ENCODE measurements at regions not wholly inside any gene's neighbourhood (a gene's known extent, or its start where the extent isn't known, plus 50 kb on each side); places are given as distances from the start of the nearest gene placed in this dataset.

GRCh38 chr11:128214263-128214662 is 373.1 kb downstream of the ETS1 start:
- DNase-seq = no peak

GRCh38 chr11:128213461-128213860 is 373.9 kb downstream of the ETS1 start:
- DNase-seq = no peak

GRCh38 chr11:128212324-128212723 is 375.0 kb downstream of the ETS1 start:
- DNase-seq = no peak

GRCh38 chr11:128210148-128210940 is 377.0 kb downstream of the ETS1 start:
- peak; percentile 99 to 100 for DNase-seq

DNA sequence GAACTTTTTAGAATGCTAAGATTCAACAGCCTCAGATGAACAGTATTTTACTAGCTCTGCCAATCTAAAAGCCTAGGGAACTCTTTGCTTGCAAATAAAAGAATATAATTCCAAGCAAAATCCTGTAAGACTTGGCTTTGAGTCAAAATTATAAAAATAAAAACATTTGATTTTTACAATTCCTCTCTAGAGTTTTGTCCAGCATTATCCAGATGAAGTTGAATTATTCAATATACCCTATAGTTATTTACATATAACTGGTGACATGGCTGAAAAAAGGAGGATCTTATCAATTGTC is 378.3 kb downstream of the ETS1 start:
- DNase-seq = no peak

DNA sequence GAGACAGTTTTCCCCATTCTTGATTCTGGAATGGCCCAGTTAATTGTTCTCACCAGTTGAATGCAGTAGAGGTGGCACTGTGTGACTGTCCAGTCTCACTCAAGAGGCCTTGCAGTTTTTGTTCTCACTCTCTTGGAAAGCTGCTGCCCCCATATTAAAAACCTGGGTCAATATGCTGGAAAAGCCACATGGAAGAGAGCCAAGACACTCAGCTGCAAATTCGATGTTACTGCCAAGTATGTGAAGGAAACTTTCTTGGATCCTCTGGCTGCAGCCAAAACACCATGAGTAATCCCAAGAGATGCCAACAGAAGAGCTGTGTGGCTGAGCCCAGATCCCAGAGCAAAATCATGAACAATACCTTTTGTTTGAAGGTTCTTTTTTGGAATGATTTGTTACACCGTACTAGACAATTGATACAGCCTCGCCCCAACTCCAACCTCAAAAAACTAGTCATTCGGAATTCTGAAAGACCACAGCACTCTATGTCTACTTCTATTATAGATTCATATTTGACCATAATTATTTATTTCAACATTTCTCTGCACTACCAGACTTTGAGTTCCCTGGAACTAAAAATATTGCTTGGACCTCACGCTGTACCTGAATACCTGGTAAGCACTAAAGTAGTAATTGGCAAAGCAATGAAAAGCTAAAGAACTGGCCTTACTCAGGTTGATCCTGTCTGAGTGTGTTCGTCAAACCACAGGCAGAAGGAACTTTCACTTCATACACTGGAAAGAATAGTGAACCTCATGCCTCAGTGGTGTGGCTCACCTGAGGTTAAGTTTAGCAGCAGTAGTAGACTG is 378.8 kb downstream of the ETS1 start:
- DNase-seq = peak; percentile 60 to 86

DNA sequence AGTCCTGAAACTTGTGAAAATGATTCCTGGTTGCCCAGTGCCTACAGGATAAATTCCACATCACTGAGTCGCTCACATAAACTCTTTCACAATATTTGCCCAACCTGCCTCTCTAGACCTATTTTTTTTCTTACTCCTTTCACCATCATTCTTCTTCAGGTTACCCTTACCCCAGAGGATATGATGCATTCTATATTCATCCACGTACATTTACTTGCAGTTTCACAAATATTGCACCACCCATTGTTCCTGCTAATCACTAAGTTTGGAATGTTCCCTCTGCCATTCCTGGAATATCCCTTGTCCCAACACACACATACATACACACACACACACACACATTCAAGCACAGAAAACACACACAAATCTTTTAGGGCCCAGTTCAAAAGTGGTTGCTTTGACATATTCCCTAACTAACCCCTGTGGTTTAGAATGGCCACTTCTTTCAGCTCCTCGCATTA is 379.5 kb downstream of the ETS1 start:
- peak; percentile 95 to 99 for DNase-seq

- DNase-seq = no peak
These were observed 380.9 kb downstream of the ETS1 start for GRCh38 chr11:128206461-128206860.

DNA sequence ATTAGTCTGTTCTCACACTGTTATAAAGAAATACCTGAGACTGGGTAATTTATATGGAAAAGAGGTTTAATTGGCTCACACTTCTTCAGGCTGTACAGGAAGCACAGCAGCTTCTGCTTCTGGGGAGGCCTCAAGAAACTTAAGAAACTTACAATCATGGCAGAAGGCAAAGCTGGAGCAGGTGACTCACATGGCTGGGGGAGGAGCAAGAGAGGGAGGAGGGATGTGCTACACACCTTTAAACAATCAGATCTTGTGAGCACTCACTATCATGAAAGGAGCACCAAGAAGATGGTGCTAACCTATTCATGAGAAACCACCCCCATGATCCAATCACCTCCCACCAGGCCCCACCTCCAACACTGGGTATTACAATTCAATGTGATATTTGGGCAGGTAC is 381.6 kb downstream of the ETS1 start:
- DNase-seq = no peak

GRCh38 chr11:128204898-128205297 is 382.5 kb downstream of the ETS1 start:
- no peak for DNase-seq

GRCh38 chr11:128201801-128202200 is 385.6 kb downstream of the ETS1 start:
- DNase-seq = no peak

GRCh38 chr11:128201009-128201408 is 386.3 kb downstream of the ETS1 start:
- DNase-seq = no peak

- DNase-seq = no peak
These were observed 386.9 kb downstream of the ETS1 start for GRCh38 chr11:128200467-128200866.

- no peak for DNase-seq
These were observed 389.1 kb downstream of the ETS1 start for GRCh38 chr11:128198216-128198772.

- no peak for DNase-seq
These were observed 391.1 kb downstream of the ETS1 start for GRCh38 chr11:128196235-128196634.

GRCh38 chr11:128195756-128196155 is 391.6 kb downstream of the ETS1 start:
- no peak for DNase-seq

- DNase-seq = no peak
These were observed 392.2 kb downstream of the ETS1 start for GRCh38 chr11:128195057-128195751.

GRCh38 chr11:128194216-128194615 is 393.1 kb downstream of the ETS1 start:
- no peak for DNase-seq

GRCh38 chr11:128193615-128194014 is 393.7 kb downstream of the ETS1 start:
- DNase-seq = no peak

GRCh38 chr11:128190312-128190711 is 397.0 kb downstream of the ETS1 start:
- no peak for DNase-seq

DNA sequence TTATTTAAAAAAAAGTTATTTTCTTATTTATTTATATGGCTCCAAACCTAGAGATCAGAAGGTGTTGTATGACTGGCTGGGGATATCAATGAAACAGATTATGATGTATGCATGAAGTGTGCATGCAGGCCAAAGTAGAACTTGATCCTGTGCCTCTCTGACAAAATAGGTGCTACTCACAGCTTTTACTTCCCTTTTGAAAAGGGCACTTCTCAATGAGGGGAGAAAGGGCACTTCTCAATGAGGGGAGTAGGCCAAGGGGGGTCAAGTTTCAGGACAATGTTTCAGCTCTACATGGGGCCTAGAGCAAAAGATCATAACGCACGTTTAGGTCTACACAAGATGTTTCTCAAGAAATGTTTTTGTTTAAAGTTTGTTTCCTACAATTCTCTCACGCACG is 397.5 kb downstream of the ETS1 start:
- DNase-seq = no peak

GRCh38 chr11:128188346-128189004 is 398.9 kb downstream of the ETS1 start:
- DNase-seq = no peak

- DNase-seq = no peak
These were observed 399.5 kb downstream of the ETS1 start for GRCh38 chr11:128187835-128188234.
